ENCODE measurements at regions not wholly inside any gene's neighbourhood (a gene's known extent, or its start where the extent isn't known, plus 50 kb on each side); places are given as distances from the start of the nearest gene placed in this dataset.
A peak's percentile ranks its signal among the peaks of the same experiment; 100 is the strongest.
"Not testable (repeated sequence)": the region's sequence is repeated elsewhere in the genome, so short reads cannot be mapped to it uniquely, and the experiment has no call there.

GRCh38 chr1:73771396-73771795 is 426.6 kb downstream of the LRRIQ3 start:
- DNase-seq: no peak

GRCh38 chr1:73770109-73770905 is 427.7 kb downstream of the LRRIQ3 start:
- DNase-seq: no peak

- DNase-seq: no peak
Measured at GRCh38 chr1:73766786-73767348, 431.1 kb downstream of the LRRIQ3 start.

GRCh38 chr1:73765551-73766233 is 432.3 kb downstream of the LRRIQ3 start:
- no peak for DNase-seq

- DNase-seq: no peak
Measured at GRCh38 chr1:73761559-73761958, 436.4 kb downstream of the LRRIQ3 start.

- DNase-seq: no peak
Measured at GRCh38 chr1:73759011-73759410, 439.0 kb downstream of the LRRIQ3 start.

- DNase-seq: no peak
Measured at GRCh38 chr1:73756817-73757216, 441.2 kb downstream of the LRRIQ3 start.

- DNase-seq: no peak
Measured at GRCh38 chr1:73755649-73756048, 442.3 kb downstream of the LRRIQ3 start.

GRCh38 chr1:73749996-73750395 is 448.0 kb downstream of the LRRIQ3 start:
- no peak for DNase-seq

- DNase-seq: no peak
Measured at GRCh38 chr1:73744985-73745384, 453.0 kb downstream of the LRRIQ3 start.

GRCh38 chr1:73736125-73736524 is 461.9 kb downstream of the LRRIQ3 start:
- DNase-seq: no peak

GRCh38 chr1:73727036-73727435 is 470.9 kb downstream of the LRRIQ3 start:
- DNase-seq: no peak

GRCh38 chr1:73722055-73722454 is 475.9 kb downstream of the LRRIQ3 start:
- DNase-seq: no peak

- no peak for DNase-seq
Measured at GRCh38 chr1:73717976-73718375, 480.0 kb downstream of the LRRIQ3 start.

GRCh38 chr1:73711089-73711488 is 486.9 kb downstream of the LRRIQ3 start:
- no peak for DNase-seq

GRCh38 chr1:73701826-73702225 is 496.1 kb downstream of the LRRIQ3 start:
- no peak for DNase-seq

- DNase-seq: no peak
Measured at GRCh38 chr1:73676186-73676585, 521.8 kb downstream of the LRRIQ3 start.

- DNase-seq: peak in 1 of 51 donors; percentile 3
Measured at GRCh38 chr1:73674945-73675561, 522.9 kb downstream of the LRRIQ3 start.

GRCh38 chr1:73673971-73674370 is 524.0 kb downstream of the LRRIQ3 start:
- DNase-seq: peak in 1 of 51 donors; percentile 15

- no peak for DNase-seq
Measured at GRCh38 chr1:73671530-73671929, 526.4 kb downstream of the LRRIQ3 start.

GRCh38 chr1:73667959-73668358 is 530.0 kb downstream of the LRRIQ3 start:
- DNase-seq: not testable (repeated sequence)

GRCh38 chr1:73662526-73662925 is 535.5 kb downstream of the LRRIQ3 start:
- DNase-seq: no peak
